Mesodermal cell (in vitro differentiated cells): ENCODE measurements at regions not wholly inside any gene's neighbourhood (a gene's known extent, or its start where the extent isn't known, plus 50 kb on each side); places are given as distances from the start of the nearest gene placed in this dataset.

Experiments
- H3K27ac ChIP-seq: 2 replicates; pipeline ENCODE4 v1.7.0; 2013; ENCODE audit warnings: mild to moderate bottlenecking, low read depth, low read length, moderate library complexity; ENCODE audit not compliant: severe bottlenecking
- H3K36me3 ChIP-seq: 2 replicates; pipeline ENCODE4 v1.7.1; 2013; ENCODE audit warnings: mild to moderate bottlenecking, low read length, moderate library complexity; ENCODE audit not compliant: control insufficient read depth, insufficient read depth
- H3K4me1 ChIP-seq: one replicate; pipeline ENCODE4 v1.7.1; 2013; ENCODE audit warnings: mild to moderate bottlenecking, low read length; ENCODE audit not compliant: insufficient read depth, control insufficient read depth, poor library complexity, severe bottlenecking
- H3K4me3 ChIP-seq: 2 replicates; pipeline ENCODE4 v1.7.0; 2013; ENCODE audit warnings: low read length, control low read depth, mild to moderate bottlenecking; ENCODE audit not compliant: insufficient read depth, poor library complexity, severe bottlenecking; ENCODE audit errors: extremely low read depth
- H3K9me3 ChIP-seq: 2 replicates; pipeline ENCODE4 v1.7.1; 2013; ENCODE audit warnings: mild to moderate bottlenecking, low read length, moderate library complexity; ENCODE audit not compliant: control insufficient read depth
- WGBS, 2 experiments: methylation state at CpG; one replicate each; pipeline ENCODE4 v1.1.5; 2013; ENCODE audit warnings: missing lambda C conversion rate in 2 of 2; ENCODE audit not compliant: insufficient coverage in 2 of 2; 5-methylcytosine and 5-hydroxymethylcytosine counted together

GRCh38 chr2:16248571-16249105, 308.3 kb downstream of the MYCN start:
- Histone ChIP-seq H3K36me3 (no peaks in the 10 kb centered on the region), H3K27ac (no peak overlapping the region), H3K9me3 (no peaks in the 10 kb centered on the region), H3K4me3 (no peak overlapping the region), H3K4me1 (no peaks in the 10 kb centered on the region)
- WGBS, 2 experiments = 75 to 85% methylated on average over 2 to 5 of the region's 5 CpGs

- no peaks in the 10 kb centered on the region for H3K4me1 ChIP-seq
- H3K9me3 ChIP-seq = no peaks in the 10 kb centered on the region
- H3K4me3 ChIP-seq = no peak overlapping the region
- H3K36me3 ChIP-seq = no peaks in the 10 kb centered on the region
- WGBS, 2 experiments = 85 to 90% methylated on average over 3 of the region's 5 CpGs
- no peak overlapping the region for H3K27ac ChIP-seq
Measured at GRCh38 chr2:16247326-16248122, 307.2 kb downstream of the MYCN start.

GRCh38 chr2:16246911-16247310, 306.6 kb downstream of the MYCN start:
- no peaks in the 10 kb centered on the region for H3K36me3 ChIP-seq
- H3K27ac ChIP-seq = no peak overlapping the region
- H3K9me3 ChIP-seq = no peaks in the 10 kb centered on the region
- no peak overlapping the region for H3K4me3 ChIP-seq
- H3K4me1 ChIP-seq = no peaks in the 10 kb centered on the region
- 94 to 95% methylated on average over 3 to 7 of the region's 7 CpGs for WGBS, 2 experiments

GRCh38 chr2:16246281-16246850, 306.0 kb downstream of the MYCN start:
- Histone ChIP-seq H3K4me1 (no peaks in the 10 kb centered on the region), H3K27ac (no peak overlapping the region), H3K4me3 (no peak overlapping the region), H3K36me3 (no peaks in the 10 kb centered on the region), H3K9me3 (no peaks in the 10 kb centered on the region)
- 100% methylated on average over 1 of the region's 2 CpGs; no CpG with 5 or more reads in 1 of the 2 experiments for WGBS, 2 experiments

- no peak overlapping the region for H3K27ac ChIP-seq
- 91 to 96% methylated on average over 4 of the region's 5 CpGs for WGBS, 2 experiments
- H3K4me1 ChIP-seq = no peaks in the 10 kb centered on the region
- no peaks in the 10 kb centered on the region for H3K36me3 ChIP-seq
- H3K9me3 ChIP-seq = no peaks in the 10 kb centered on the region
- no peak overlapping the region for H3K4me3 ChIP-seq
Measured at GRCh38 chr2:16245481-16246054, 305.2 kb downstream of the MYCN start.

- Histone ChIP-seq H3K27ac (no peak overlapping the region), H3K36me3 (no peaks in the 10 kb centered on the region), H3K9me3 (no peaks in the 10 kb centered on the region), H3K4me3 (no peak overlapping the region), H3K4me1 (no peaks in the 10 kb centered on the region)
- 98% methylated on average over 5 of the region's 5 CpGs for WGBS, 2 experiments
Measured at GRCh38 chr2:16244966-16245320, 304.6 kb downstream of the MYCN start.

GRCh38 chr2:16244153-16244965, 304.0 kb downstream of the MYCN start:
- Histone ChIP-seq H3K4me3 (no peak overlapping the region), H3K9me3 (no peaks in the 10 kb centered on the region), H3K4me1 (no peaks in the 10 kb centered on the region), H3K27ac (no peak overlapping the region), H3K36me3 (no peaks in the 10 kb centered on the region)
- WGBS, 2 experiments = 82 to 93% methylated on average over 6 of the region's 6 CpGs

GRCh38 chr2:16243411-16243996, 303.2 kb downstream of the MYCN start:
- WGBS, 2 experiments = 94 to 96% methylated on average over 9 of the region's 10 CpGs
- Histone ChIP-seq H3K27ac (no peak overlapping the region), H3K4me1 (no peaks in the 10 kb centered on the region), H3K9me3 (no peaks in the 10 kb centered on the region), H3K36me3 (no peaks in the 10 kb centered on the region), H3K4me3 (no peak overlapping the region)

GRCh38 chr2:16242906-16243305, 302.6 kb downstream of the MYCN start:
- Histone ChIP-seq H3K36me3 (no peaks in the 10 kb centered on the region), H3K4me1 (no peaks in the 10 kb centered on the region), H3K27ac (no peak overlapping the region), H3K9me3 (no peaks in the 10 kb centered on the region), H3K4me3 (no peak overlapping the region)
